NK-92 treated with Interleukin-12 subunit alpha and Interleukin-12 subunit beta, amount 100 ng/mL, for 24 hours (cell line): ENCODE measurements at regions not wholly inside any gene's neighbourhood (a gene's known extent, or its start where the extent isn't known, plus 50 kb on each side); places are given as distances from the start of the nearest gene placed in this dataset.
A peak's percentile ranks its signal among the peaks of the same experiment; 100 is the strongest.
"Not testable (repeated sequence)": the region's sequence is repeated elsewhere in the genome, so short reads cannot be mapped to it uniquely, and the experiment has no call there.

Experiments used
- DNase-seq: peaks from one replicate; lab custom pipeline; 2025; lab: John Stamatoyannopoulos, UW

DNA sequence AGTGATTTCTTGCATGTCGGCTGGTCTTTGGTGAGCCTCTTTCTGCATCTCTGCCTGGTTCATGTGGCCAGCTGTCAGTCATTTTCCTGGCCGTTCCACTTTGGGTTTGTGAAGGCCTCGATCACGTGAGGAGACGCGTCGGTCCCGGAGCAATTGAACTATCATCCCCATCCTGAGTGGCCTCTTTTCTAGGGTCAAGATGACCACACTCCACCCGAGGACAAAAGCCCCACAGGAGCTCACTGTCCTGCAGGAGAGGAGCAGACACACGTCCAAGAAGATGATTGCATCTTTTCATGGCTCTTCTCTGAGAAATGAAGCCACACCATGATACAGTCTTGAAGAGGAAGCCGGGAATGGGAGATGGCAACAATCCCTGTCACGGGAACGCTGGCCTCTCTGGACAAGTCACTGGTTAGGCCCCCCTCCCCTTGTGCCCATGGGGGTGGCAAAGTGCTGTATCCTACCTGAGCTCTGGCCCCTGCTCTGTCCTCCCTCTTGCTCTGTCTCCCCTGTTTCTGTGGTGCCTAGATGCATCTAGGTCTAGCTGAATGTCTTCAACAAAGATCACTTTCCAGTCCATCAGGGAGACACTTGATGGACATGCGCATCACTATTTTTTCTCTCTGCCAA lies 291.4 kb upstream of the ZNF337 start:
- DNase-seq, result not testable (repeated sequence)

DNA sequence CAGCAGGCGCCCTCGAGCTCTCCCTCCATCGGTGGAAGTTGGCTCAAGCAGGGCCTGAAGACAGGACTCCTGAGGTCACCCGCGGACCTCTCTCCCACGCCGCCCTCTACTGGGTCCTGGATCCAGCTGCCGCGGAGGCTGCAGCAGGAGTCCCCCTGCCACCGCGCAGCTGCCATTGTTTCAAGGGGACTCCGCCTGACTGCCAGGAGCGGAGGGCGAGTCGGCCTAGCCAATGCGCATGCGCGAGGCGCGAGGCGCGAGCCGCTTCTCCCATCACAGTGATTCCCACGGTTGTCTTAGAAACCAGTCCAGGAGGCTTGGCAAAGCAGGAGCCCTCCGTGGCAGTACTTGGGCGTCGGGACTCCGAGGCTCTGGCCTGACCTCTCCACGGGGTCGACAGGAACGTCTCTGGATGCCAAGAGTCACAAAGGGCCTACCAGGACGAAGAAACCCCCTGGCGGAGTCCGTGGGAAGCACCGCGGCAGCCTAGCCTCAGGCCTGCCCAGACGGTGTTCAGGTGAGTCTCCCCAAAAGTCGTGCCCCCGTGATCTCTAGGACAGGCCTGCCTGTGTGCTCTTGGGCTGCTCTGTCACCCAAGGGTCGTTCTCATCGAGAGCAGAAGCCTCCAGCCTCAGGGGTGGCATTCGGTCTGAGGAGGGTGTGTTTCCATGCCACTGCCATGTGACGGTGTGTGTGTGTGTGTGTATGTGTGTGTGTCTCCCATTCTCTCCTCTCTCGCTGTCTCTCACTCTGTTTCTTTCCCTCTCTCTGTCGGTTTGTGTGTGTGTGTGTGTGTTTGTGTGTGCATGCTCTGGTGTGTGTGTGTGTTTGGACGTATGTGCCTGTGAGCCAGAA lies 290.6 kb upstream of the ZNF337 start:
- DNase-seq, result peak; percentile 27

DNA sequence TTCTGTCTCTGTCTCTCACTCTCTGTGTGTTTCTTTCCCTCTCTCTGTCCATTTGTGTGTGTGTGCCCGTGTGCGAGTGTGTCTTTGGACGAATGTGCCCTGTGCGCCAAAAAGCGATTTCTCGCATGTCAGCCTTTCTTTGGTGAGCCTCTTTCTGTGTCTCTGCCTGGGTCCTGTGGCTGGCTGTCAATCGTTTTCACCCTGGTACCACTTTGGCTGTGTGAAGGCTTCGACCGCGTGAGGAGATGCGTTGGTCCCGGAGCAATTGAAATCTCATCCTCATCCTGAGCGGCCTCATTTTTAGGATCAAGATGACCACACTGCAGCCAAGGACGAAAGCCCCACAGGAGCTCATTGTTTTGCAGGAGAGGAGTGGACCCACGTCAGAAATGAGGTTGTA lies 288.9 kb upstream of the ZNF337 start:
- no peak for DNase-seq

DNA sequence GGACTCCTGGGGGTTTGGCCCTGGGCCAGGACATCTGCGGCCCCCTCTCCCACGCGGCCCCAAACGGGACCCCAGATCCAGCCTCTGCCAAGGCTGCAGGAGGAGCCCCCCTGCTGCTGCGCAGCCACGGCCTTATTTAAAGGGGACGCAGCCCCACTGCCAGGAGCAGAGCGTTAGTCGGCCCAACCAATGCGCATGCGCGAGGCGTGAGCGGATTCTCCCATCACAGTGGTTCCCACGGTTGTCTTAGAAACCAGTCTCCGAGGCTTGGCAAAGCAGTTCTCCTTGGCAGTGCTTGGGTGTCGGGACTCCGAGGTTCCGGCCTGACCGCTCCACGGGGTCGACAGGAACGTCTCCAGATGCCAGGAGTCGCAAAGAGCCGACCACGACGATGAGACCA lies 288.3 kb upstream of the ZNF337 start:
- DNase-seq, result peak; percentile 34

DNA sequence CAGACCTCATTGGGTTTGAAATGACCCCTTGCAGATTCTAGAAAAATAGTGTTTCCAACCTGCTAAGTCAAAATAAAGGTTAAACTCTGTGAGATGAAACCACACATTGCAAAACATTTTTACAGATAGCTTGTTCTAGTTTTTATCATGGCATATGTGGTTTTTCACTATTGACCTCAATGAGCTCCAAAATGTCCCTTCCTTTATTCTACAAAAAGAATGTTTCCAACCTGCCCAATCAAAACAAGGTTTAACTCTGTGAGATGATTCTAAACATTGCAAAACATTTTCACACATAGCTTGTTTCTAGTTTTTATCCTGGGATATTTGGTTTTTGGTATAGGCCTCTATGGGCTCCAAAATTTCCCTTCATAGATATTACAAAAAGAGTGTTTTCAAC lies 286.0 kb upstream of the ZNF337 start:
- DNase-seq, result not testable (repeated sequence)

DNA sequence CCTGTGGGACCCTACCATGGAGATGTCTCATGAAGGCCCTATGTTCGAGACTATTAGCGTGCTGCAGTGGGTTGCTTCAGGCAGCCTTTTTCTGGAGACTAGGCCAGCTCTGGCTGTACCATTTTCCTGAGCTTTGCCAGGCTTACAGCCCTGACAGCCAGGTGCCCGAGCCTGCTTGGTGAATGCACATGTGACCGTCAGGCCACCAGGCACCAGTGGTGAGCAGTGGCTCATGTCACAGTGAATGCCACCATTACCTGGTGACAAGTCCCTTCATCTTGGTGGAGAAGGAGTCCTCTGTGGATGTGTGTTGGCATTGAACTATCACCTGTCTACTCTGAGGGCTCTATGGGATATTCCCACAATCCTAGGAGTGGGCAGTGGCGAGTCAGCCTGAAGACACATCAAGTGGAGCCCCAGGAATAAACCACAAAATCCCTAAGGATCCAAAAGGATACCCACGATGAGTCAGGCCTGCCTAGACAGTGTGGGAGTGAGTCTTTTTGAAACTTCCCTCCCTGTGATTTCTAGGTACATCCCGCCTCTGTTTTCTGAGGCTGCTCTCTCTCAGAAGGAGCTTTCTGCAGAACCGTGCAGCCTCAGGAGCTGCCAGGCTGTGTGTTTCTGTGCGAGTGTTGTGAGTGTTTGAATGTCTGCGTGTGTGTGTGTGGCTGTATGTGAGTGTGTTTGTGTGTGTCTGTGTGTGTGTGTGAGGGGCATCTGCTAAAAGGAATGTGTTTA lies 282.0 kb upstream of the ZNF337 start:
- DNase-seq, result not testable (repeated sequence)

DNA sequence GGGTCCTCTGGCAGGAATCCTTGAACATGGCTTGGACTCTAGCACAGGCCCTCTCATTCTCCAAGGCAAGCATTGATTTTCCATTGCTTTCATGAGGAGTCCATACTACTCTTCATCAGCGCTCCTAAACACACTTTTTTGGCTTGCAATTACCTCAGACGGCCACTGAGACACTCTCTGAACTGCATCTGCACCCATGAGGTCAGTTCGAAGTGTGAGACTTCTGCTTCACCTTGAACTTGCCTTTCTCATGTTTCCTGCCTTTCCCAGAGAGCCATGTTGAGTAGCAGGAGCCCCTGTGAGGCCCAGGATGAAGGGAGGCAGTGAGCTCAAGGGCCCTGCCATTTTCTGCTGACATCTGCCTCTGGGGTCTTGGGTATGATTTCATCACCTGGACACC lies 279.2 kb upstream of the ZNF337 start:
- not testable (repeated sequence) for DNase-seq

DNA sequence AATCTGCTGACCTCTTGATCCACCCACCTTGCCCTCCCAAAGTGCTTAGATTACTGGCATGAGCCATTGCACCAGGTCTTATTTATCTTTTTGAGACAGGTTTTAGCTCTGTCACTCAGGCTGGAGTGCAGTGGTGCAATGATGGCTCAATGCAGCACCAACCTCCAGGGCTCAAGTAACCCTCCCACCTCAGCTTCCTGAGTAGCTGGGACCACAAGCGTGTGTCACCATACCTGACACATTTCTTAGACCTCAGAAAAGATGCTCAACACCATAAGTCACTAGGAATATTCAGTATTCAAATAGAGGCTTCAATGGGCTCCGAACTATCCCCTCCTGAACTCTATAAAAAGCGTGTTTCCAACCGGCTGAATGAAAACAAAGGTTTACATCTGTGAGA lies 268.6 kb upstream of the ZNF337 start:
- peak; percentile 31 for DNase-seq

DNA sequence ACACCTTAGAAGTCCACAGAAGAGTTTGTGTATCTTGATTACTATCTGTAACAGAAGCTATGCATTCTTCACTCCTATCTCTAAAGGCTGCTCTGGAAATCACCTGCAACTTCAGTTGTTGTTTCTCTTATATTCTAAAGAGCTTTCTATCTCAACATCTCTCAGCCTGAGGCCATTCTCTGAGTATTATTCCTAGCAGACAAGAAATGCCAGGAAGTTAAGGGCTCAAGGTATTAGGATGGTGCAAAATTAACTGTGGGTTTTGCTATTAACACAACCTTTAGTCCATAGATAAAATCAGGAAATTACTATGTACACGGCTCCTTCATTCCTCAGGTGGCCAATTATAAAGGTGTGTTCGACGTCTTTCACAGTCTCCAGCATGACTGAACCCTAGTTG lies 257.2 kb upstream of the ZNF337 start:
- not testable (repeated sequence) for DNase-seq

DNA sequence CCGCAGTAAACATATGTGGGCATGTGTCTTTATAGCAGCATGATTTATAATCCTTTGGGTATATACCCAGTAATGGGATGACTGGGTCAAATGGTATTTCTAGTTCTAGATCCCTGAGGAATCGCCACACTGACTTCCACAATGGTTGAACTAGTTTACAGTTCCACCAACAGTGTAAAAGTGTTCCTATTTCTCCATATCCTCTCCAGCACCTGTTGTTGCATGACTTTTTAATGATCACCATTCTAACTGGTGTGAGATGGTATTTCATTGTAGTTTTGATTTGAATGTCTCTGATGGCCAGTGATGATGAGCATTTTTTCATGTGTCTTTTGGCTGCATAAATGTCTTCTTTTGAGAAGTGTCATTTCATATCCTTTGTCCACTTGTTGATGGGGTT lies 238.6 kb upstream of the ZNF337 start:
- not testable (repeated sequence) for DNase-seq

DNA sequence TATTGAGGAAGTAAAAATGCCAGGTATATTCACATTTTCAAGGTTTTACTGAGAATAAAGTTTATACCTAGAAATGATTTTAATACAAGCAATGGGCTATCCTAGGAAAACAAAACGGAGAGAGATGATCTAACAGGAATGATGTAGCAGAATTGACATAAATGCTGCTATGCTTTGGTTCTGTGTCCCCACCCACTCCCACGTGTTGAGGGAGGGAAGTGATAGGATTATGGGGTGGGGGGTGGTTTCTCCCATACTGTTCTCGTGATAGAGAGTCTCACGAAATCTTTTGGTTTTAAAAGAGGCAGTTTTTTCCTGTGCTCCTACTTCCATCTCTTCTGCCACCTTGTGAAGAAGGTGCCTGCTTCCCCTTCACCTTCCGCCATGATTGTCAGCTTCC lies 236.2 kb upstream of the ZNF337 start:
- DNase-seq, result not testable (repeated sequence)

DNA sequence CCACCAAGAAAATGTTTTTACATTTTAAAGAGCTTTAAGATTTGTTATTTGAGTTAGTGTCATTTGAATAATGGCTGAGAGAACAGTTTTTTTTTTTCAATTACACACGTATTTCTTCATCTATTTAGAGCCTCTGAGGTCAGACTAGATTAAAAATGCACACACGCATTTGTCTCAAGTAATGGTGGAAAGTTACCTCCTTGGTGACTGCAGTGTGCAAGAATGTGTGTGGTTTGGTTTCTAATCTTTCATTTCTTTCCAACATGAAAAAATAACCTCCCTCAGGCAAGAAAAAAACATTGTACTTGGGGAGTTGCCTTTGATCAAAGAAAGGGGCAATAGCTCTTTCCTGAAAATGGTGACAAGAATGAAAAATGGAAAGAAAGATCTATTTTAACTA lies 235.5 kb upstream of the ZNF337 start:
- DNase-seq, result not testable (repeated sequence)

DNA sequence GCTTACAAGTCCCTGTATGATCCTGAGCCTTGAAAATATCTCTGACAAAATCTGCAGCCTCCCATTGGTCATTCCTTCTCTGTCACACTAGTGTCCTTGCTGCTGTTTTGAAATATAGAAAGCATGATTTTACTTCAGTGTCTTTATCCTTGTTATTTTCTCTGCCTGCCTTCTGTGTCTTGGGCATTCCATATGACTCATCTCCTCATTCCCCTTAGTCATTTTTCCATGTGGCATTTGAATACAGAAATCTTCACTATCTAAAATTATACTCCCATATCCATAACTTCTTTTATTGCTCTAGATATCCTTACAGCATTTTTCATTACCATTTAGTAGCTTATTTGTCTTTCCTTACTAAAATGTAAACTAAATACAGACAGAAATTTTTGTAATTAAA lies 205.7 kb upstream of the ZNF337 start:
- not testable (repeated sequence) for DNase-seq

DNA sequence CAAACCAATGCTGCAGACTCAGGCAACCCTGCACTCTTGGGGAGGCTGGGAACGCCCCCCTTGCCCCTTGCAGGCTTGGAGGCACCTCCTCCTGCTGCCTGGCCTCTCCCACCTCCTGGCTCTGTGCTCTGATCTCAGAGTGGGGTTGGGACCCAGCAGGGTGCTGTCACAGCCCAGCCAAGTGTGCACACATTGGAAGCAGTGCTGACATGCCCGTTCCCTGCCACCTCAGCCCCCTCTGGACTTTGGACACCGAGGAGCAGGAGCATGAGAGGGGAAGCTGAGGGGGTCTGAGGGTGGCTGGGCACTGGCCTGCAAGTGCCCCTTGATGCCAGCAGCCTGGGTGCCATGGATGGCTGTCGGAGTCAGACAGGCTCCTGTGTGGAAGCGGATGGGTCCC lies 202.0 kb upstream of the ZNF337 start:
- DNase-seq, result not testable (repeated sequence)

DNA sequence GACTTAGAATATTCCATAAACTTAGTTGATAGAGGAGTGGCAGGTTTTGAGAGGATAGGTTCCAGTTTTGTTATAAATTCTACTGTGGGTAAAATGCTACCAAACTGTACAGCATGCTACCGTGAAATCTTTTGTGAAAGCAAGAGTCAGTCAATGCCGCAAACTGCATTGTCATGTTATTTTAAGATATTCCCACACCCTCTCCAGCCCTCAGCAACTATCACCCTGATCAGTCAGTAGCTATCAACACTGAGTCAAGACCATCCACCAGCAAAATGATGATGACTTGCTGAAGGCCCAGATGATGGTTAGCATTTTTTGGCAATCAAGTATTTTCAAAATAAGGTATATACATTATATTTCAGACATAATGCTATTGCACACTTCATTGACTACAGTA lies 182.4 kb upstream of the ZNF337 start:
- DNase-seq, result not testable (repeated sequence)

DNA sequence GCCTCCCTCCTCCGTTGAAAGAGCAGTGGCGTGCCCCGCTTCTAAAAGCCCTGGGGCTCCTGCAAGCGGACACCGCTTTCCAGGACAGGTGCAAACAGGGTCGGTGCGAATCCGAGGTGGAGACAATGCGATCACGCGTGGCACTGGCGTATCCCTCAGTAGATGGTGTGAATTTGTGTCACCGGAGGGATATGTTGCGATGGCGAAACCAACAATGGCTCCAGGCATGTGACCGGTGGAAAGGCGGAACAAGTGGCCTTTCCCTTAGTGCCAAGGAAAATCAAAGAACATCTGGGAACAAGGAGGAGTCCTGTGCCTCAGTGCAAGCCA lies 172.0 kb upstream of the ZNF337 start:
- DNase-seq, result not testable (repeated sequence)

DNA sequence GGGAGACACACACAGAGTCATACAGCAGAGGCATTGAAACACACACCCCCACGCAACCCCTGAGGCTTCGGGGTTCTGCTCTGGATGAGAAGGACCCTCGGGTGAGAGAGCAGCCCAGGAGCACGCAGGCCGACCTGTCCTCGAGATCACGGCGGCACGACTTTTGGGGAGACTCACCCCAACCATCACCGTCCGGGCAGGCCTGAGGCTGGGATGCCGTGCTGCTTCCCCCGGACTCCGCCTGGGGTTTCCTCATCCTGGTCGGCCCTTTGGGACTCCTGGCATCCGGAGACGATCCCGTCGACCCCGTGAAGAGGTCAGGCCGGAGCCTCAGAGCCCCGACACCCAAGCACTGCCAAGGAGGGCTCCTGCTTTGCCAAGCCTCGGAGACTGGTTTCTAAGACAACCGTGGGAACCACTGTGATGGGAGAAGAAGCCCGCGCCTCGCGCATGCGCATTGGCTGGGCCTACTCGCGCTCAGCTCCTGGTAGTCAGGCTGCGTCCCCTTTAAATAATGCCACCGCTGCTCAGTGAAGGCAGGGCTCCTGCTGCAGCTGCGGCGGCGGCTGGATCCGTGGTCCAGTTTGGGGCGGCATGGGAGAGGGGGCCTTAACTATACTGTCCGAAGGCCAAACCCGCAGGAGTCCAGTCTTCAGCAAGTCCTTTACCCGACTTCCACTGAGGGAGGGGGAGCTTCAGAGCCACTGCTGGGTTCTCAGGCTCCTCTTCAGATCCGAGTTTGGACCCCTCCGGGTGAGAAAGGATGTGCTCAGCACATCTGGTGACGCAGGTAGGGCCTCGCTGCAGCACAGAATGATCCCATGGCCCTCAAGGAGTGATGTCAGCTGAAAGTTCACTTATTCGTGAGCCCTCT lies 171.4 kb upstream of the ZNF337 start:
- no peak for DNase-seq

DNA sequence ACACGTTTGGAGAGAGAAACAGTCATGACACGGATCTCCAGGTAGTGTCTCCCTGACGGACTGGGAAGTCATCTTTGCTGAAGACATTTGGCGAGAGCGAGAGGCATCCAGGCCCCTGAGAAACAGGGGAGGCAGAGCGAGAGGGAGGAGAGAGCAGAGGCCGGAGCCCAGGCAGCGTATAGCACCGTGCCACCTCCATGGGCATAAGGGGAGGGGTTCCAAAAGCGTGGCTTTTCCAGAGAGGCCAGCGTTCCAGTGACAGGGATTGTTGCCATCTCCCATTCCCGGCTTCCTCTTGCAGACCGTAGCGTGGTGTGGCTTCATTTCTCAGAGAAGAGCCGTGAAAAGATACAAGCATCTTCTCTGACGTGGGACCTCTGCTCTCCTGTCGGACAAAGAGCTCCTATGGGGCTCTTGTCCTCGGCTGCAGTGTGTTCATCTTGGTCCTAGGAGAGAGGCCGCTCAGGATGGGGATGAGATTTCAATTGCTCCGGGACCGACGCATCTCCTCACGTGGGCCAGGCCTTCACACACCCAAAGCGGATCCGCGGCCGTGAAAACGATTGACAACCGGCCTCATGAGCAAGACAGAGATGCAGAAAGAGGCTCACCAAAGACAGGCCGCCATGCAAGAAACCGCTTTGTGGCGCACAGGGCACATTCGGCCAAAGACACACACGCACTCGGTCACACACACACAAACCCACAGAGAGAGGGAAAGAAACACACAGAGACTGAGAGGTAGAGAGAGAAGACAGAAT lies 170.5 kb upstream of the ZNF337 start:
- not testable (repeated sequence) for DNase-seq

DNA sequence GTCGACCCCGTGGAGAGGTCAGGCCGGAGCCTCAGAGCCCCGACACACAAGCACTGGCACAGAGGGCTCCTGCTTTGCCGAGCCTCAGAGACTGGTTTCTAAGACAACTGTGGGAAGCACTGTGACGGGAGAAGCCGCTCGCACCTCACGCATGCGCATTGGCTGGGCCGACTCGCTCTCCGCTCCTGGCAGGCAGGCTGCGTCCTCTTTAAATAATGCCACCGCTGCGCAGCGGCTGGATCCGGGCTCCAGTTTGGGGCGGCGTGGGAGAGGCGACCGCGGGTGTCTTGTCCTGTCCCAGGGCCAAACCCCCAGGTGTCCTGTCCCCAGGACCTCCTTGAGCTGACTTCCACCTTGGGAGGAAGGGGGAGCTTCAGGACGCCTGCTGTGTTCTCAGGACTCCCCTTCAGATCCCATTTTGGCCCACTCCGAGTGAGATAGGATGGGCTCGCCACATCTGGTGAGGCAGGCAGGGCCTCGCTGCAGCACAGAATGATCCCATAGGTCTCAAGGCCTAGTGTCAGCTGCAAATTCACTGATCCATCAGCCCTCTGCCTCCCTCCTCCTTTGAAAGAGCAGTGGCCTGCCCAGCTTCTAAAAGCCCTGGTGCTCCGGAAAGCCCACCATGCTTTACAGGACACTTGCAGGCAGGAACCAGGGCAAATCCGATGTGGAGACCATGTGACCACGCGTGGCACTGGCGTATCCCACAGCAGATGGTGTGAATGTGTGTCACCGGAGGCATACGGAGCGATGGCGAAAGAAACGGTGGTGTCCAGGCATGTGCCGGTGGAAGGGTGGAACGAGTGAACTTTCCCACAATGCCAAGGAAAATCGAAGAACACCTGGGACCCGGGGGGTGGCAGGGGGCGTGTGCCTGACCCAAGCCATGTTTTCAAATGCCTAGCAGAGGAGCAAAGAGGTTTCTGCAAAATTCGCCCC lies 169.3 kb upstream of the ZNF337 start:
- no peak for DNase-seq
